Kidney glomerular epithelial cell (primary cell): ENCODE measurements at regions not wholly inside any gene's neighbourhood (a gene's known extent, or its start where the extent isn't known, plus 50 kb on each side); places are given as distances from the start of the nearest gene placed in this dataset.

Experiments
- DNase-seq: peaks from one replicate; lab custom pipeline; 2025; lab: John Stamatoyannopoulos, UW

DNA sequence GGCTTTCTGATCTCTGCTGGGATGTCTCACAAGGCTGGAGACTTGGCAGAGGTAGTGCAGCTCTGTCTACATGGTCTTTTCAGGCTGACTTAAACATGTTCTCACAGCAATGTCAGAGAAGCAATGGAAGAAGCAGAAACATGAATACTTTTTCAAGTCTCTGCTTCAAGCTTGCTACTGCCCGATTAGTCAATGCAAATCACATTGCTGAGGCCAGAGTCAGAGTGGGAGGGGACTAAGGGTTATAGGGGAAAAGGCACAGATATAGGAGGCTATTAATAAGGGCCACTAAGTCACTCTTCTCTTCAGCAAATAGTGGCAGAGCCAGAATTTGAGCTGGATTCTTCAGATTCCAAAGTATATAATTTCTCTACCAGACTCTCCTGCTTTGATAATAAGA, 390.5 kb downstream of the TMEM135 start:
- no peak for DNase-seq

DNA sequence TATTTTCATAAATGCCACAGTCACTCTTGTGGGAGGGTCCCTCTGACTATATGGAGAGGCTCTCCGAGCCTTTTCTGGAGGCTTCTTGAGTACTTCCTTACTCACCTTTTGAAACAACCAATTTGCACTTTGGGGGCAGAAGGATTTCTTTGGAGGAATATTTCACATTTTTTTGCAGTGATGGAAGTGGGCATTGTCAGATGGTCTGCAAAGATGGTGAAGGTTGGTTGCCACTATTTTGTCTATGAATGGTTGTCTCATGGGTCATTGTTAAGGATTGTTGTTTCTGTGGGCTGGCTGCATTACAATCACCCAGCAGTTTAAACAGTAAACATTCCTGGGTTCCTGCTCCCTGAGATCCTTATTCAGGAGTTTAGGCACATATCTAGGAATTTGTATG, 388.2 kb downstream of the TMEM135 start:
- peak; percentile 83 for DNase-seq

DNA sequence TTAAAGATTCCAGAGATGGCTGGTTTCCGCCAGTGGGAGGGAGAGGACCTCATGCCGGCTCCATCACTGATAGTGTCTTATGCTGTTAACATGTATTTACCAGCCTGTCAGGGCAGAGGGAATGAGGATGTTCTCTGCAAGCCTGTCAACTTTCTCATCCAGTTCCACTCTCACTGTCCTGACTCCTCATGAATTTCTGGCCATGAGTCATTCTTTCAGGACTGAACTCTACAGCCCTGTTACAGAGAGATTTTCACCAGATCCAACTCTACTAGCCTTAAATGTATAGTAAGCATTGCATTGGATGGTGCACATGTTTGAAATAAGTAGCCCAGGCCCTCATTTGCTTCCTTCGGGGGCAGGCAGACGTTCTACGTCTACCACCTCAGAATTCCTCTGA, 387.7 kb downstream of the TMEM135 start:
- DNase-seq, result no peak

DNA sequence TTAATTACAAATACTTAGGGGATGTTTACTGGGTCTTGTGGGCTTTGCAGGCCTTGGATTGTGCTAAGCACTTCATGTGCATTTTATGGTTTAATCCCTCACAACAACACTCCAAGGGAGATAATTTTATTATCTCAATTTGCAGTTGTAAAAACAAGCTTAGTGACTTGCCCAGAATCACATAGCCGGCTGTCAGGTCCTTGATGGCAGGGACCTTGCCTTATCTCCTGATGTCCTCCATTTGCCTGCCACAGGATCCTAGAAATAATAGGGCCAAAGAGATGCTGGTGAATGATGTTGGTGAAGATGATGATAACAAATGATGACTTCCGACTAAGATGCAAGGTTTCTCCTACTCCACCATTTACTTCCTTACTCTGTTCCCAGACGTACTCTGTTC, 385.4 kb downstream of the TMEM135 start:
- DNase-seq, result no peak

DNA sequence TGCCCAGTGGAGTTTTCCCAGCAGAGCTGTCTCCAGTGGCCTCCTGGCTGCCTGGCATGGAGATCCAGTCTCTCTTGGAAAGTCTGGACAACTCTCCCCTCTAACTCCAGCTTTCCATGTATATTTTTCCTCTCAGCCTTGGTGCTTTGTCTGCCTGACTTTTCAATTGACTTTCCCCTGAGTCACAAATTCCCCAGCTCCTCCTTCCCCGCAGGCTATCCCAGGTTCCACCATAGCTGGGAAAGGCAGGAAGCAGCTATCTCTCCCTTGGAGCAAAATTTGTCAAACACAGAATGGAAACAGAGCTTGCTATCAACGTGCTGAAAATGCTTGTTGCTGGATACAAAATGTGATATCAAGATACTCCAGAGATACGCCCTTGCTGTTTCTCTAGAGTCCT, 384.8 kb downstream of the TMEM135 start:
- peak; percentile 8 for DNase-seq

DNA sequence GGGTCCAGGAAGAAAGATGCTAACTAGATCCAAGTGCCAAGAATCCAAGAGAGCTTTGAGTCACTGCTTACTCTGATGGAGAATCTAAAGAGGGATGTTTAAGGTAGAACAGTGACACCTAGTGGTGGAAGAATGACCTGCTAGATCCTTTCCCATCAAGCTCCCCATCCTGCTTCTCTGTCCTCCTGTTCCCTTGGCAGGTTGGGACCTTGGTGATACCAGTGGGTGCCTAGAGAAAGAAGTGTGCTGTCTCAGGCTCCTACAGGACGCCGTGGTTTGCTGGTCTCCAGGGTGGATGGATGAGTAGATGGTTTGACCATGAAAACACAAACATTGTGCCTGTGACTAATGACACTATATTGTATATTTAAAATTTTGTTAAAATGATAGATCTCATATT, 383.7 kb downstream of the TMEM135 start:
- DNase-seq, result peak; percentile 88

DNA sequence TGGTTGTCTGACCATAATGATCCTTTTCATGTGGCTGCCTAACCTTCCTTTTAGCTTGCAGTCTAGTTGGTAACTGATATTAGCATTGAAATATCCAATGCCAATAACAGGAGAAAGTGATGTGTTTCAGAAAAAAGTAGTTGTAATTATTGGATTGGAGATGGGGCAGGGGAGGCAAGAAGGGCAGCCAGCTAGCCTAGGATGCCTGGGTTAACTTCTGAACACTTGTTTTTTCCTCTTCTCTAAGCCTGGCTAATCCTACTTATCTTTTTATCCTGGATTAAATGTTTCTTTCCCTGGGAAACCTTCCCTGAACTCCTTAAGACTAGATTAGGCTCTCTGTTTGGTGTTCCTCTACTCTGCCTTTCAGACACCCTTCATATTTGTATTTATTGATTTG, 380.2 kb downstream of the TMEM135 start:
- DNase-seq, result no peak

DNA sequence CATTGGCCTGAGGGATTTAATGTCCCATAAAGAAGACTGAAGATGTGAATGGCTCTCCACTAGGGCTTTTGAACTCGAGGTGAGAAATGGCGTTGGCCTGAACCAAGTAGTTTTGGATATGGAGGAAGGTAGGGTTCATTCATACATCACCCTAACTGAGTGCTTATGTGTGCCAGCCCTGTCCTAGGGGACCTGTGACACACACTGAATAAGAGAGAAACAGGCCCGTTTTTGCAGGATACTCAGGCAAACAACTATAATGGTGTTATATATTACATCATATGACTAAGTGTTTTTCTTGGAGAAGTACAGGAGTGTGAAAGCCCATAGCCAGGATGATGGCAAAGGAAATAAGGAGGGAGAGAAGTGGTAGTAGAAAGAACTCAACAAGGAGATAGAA, 368.1 kb downstream of the TMEM135 start:
- DNase-seq, result no peak

DNA sequence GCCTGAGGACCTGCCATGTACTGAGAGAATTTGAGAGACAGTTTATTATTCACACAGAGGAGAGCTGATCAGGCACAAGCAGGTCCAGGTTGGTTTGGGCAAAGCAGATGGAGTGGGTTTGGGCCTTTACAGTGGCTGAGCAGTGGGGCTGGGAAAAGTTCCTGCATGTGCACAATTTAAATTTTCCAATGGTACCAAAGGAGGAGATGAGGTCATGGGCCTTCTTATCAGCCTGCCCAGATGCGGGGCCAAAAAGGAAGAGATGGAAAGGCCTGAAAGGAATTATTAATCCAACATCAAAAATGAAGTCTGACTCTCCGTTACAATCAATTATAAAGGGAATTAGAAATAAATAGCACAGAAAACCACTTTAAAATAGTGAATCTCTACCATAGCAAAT, 367.6 kb downstream of the TMEM135 start:
- no peak for DNase-seq

DNA sequence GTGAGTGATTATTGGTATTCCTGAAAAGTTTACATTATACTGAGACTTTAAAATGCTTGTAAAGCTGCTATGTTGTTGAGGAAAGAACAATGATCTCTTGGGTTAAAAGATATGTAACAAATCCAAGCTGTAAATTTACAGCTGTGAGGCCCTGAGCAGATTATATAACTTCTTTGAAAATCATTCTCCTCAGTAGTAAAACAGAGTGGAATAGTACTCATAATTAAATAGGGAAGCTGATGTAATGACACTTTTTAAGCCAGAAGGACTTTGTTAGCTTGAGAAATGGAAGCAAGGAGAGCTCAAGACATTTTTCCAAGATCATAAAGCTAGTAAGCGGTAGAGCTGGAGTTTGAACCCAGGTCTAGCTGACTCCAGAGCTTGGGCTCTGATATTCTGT, 363.9 kb downstream of the TMEM135 start:
- no peak for DNase-seq

DNA sequence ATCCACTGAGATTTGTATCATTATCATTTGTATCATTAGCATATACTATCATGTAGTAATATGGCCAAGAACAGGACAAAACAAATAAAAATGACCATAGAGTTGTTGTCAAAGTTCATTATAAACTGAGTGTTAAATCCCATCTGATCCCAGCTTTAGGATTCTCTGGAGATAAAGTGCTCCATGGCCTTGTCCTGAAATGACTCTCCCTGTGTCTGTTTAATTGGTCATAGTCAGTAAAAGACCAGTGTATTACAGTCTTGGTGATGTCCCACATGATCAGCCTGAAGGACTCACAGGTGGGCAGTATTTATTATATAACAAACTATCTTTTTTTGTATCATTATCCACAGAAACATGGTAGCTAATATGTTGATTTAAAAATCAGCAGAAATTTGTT, 361.6 kb downstream of the TMEM135 start:
- no peak for DNase-seq

DNA sequence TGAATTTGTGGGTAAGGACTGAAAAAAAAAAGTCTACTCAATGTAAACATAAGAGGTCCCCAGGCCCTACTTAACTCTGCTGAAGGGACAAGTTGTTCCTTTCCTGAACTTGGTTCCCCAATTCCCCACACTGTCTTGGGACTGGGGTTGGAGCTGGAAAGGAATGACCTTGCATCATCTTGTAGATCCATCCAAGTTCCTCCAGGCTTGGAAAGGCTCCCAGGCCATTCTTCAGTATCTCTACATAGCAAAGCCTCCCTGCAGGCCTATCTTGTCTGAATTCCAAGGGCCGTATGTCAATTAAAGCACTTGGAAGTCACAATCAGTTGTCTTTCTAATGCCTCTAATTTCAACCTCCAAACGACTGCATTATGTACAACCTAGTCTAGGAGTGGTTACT, 361.2 kb downstream of the TMEM135 start:
- DNase-seq, result no peak

DNA sequence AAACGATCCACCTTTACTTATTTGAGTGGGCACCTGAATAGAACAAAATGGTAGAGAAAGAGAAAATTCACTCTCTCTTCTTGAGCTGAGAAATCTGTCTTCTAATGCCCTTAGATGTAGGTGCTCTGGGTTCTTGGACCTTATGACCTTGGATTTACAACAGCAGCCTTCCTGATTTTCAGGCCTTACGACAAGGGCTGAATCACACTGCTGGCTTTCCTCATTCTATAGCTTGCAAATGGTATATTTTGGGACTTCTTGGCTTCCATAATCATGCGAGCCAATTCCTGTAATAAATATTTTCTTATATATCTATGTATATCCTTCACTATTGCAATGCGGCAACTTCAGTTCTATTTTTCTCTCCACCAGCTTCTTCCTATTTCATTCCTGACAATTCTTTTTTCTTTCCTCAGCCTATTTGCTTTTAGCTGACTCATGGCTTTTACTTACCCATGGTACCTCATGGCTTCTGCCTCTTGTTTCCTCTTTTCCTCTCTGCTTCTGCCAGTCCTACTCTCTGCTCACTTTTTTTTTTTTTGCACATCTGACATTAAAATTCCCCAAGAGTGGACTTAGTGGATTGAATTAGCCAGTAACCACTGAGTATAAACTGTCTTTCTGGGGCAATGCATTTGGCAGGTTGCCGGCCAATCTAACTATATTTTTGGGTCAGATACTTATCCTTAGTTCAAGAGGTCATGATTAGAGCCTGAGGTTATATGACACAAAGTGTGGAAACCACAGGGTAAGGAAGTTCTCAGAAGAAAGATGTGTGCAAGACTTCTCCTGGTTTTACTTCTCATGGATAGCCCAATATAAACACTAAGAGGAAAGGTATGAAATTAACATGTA, 359.5 kb downstream of the TMEM135 start:
- DNase-seq, result no peak

DNA sequence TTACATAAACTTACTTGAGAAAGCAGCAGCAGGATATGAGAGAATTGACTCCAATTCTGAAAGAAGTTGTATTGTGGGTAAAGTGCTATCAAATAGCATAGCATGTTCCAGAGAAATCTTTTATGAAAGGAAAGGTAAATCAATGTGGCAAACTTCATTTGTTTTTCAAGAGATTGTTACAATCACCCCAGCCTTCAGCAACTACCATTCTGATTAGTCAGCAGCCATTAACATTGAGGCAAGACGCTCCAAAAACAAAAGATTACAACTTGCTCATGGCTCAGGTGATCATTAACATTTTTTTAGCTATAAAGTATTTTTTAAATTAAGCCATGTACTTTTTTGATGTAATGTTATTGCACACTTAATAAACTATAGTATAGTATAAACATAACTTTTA, 357.2 kb downstream of the TMEM135 start:
- DNase-seq, result no peak

DNA sequence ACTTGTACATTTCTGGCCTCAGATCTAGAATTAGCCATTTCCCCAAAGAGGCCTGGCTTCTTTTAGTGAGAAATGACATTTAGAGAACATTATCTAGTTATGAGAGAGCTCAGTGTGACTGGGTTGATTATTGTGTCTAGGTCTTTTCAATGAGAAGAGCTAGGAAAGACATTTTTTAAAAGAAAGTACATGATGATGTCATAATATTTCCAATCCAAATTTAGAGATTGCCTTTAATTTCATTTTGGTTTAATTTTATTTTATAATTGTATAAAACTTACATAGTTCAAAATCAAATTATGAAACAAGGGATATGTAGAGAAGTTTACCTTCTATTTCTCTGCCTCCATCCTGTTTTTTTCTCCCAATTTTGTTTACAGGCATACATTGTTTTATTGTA, 354.9 kb downstream of the TMEM135 start:
- no peak for DNase-seq

DNA sequence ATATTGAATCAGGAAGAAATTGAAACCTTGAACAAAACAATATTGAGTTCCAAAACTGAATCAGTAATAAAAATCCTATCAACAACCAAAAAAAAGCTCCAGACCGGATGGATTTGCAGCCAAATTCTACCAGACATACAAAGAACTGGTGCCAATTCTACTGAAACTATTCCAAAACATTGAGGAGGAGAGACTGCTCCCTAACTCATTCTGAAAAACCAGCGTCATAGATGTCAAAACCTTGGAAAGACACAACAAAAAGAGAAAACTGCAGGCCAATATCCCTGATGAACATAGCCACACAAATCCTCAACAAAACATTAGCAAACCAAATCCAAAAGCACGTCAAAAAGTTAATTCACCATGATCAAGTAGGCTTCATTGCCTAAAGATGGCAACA, 353.8 kb downstream of the TMEM135 start:
- DNase-seq, result no peak

DNA sequence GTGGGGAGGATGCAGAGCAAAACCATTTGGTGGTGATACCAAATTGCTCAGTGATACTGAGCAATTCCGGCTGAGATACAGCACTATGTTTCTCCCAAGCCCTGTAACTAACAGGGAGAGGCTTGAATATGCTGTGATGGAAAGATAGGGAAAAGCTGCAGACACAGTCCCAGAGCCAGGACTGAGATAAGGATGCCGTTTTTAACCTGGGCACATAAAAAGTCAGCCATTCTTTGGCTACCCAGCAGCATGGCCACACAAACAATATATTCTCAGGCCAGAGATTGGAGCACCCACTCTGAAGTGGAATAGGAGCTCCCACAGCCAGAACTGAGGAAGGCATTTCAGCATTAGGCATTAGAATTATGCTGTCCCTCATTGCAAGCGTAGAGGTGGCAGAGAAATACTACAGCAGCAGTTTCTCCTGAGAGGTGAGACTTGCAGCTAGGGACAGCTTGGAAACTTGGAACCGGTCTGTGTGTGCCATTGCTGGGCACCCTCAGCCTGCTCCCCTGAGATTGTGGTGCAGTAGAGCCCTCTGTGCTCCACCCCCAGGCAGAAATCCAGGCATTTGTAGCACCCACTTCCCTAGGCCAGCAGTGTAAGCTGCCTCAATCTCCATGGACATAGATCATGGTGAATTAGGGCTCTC, 346.5 kb downstream of the TMEM135 start:
- DNase-seq, result no peak

DNA sequence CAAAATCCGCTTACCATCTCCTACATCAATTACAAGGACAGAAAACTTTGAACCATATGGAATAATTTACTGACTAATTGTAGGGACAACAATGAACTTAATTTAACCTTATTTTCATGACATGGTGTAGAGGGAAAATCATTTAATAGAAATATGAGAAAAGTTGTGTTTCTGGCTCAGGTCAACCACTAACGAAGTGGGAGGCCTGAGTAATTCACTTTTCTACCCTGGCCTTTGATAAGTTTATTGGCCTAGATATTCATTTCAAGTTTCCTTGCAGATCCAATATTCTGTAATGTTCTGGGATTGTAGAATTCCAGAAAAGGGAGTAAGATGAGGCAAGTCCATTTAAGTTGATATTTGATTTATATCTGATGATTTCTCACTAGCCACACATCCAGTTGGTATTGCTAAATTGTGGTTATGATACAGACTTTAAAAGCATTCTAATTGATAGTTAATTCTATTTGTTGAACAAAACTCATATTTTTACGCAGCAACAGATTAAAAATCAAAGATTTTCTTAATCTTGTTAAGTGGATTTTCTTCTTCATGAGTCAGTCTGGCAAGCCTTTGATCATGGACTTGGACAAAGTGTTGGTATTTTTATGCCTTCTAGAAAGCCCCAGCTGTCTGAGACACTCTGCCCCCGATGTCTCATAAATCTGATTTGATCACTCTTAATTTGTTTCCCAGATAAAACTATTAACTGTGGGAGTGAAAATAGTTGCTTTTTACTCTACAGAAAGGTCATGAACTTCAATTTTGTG, 336.5 kb downstream of the TMEM135 start:
- no peak for DNase-seq
